HG02973 (cell line): ENCODE measurements at regions not wholly inside any gene's neighbourhood (a gene's known extent, or its start where the extent isn't known, plus 50 kb on each side); places are given as distances from the start of the nearest gene placed in this dataset.

Experiments
- ATAC-seq: cut with Tn5 transposase; IDR thresholded peaks from one replicate; pipeline ENCODE4 v1.9.1; 2021; ENCODE audit warnings: moderate library complexity; ENCODE audit not compliant: unreplicated experiment

GRCh38 chr1:5548266-5548665, 444.0 kb downstream of the NPHP4 start:
- ATAC-seq = no peak

GRCh38 chr1:5543235-5543634, 449.0 kb downstream of the NPHP4 start:
- ATAC-seq = no peak

GRCh38 chr1:5532811-5533210, 459.4 kb downstream of the NPHP4 start:
- ATAC-seq = no peak

GRCh38 chr1:5526822-5527551, 465.2 kb downstream of the NPHP4 start:
- ATAC-seq = no peak

GRCh38 chr1:5526385-5526750, 465.9 kb downstream of the NPHP4 start:
- no peak for ATAC-seq

GRCh38 chr1:5525597-5526384, 466.4 kb downstream of the NPHP4 start:
- no peak for ATAC-seq

- ATAC-seq = no peak
Measured at GRCh38 chr1:5522531-5523145, 469.6 kb downstream of the NPHP4 start.

- no peak for ATAC-seq
Measured at GRCh38 chr1:5519366-5520135, 472.7 kb downstream of the NPHP4 start.

GRCh38 chr1:5516756-5517155, 475.5 kb downstream of the NPHP4 start:
- ATAC-seq = no peak

GRCh38 chr1:5515501-5515900, 476.7 kb downstream of the NPHP4 start:
- ATAC-seq = no peak

GRCh38 chr1:5514527-5515183, 477.6 kb downstream of the NPHP4 start:
- peak; percentile 70 for ATAC-seq

- ATAC-seq = no peak
Measured at GRCh38 chr1:5513846-5514526, 478.2 kb downstream of the NPHP4 start.

GRCh38 chr1:5513179-5513578, 479.0 kb downstream of the NPHP4 start:
- no peak for ATAC-seq

GRCh38 chr1:5511381-5512097, 480.7 kb downstream of the NPHP4 start:
- no peak for ATAC-seq

- no peak for ATAC-seq
Measured at GRCh38 chr1:5509664-5510452, 482.4 kb downstream of the NPHP4 start.

GRCh38 chr1:5508669-5509330, 483.4 kb downstream of the NPHP4 start:
- no peak for ATAC-seq

- no peak for ATAC-seq
Measured at GRCh38 chr1:5507340-5507739, 484.9 kb downstream of the NPHP4 start.

GRCh38 chr1:5506634-5507033, 485.6 kb downstream of the NPHP4 start:
- no peak for ATAC-seq
